Astrocyte (in vitro differentiated cells and primary cell): ENCODE measurements at regions not wholly inside any gene's neighbourhood (a gene's known extent, or its start where the extent isn't known, plus 50 kb on each side); places are given as distances from the start of the nearest gene placed in this dataset.

Source experiments
- DNase-seq: peaks from one replicate; pipeline ENCODE4 v3.0.0-alpha.2; 2010; ENCODE audit warnings: low read depth
- FAIRE-seq: peaks from 2 replicates; lab custom pipeline; 2011; peaks lifted over from hg19 to GRCh38; lab: Jason Lieb, UNC
- H2AFZ ChIP-seq: 2 replicates; pipeline ENCODE4 v1.6.0; 2012; ENCODE audit warnings: low read depth, low read length, inconsistent platforms
- H3K27ac ChIP-seq: 2 replicates; pipeline ENCODE4 v1.5.1; 2011; ENCODE audit warnings: low read depth, low read length, inconsistent platforms
- H3K27me3 ChIP-seq: 2 replicates; pipeline ENCODE4 v1.6.0; 2011; ENCODE audit warnings: low read length, inconsistent platforms; ENCODE audit not compliant: insufficient read depth
- H3K36me3 ChIP-seq: 2 replicates; pipeline ENCODE4 v1.5.1; 2011; ENCODE audit warnings: low read length, inconsistent platforms; ENCODE audit not compliant: insufficient read depth
- H3K4me1 ChIP-seq: 2 replicates; pipeline ENCODE4 v1.5.1; 2011; ENCODE audit warnings: low read length, inconsistent platforms; ENCODE audit not compliant: insufficient read depth
- H3K4me2 ChIP-seq: 2 replicates; pipeline ENCODE4 v1.6.0; 2012; ENCODE audit warnings: low read length, inconsistent platforms
- H3K4me3 ChIP-seq: 2 replicates; pipeline ENCODE4 v1.5.1; 2011; ENCODE audit warnings: low read depth, mild to moderate bottlenecking, low read length, inconsistent platforms; ENCODE audit not compliant: insufficient read depth
- H3K79me2 ChIP-seq: 2 replicates; pipeline ENCODE4 v1.6.0; 2012; ENCODE audit warnings: mild to moderate bottlenecking, low read length, inconsistent platforms; ENCODE audit not compliant: insufficient read depth
- H3K9ac ChIP-seq: 2 replicates; pipeline ENCODE4 v1.6.0; 2012; ENCODE audit warnings: mild to moderate bottlenecking, low read length, inconsistent platforms
- H3K9me3 ChIP-seq: 2 replicates; pipeline ENCODE4 v1.5.1; 2012; ENCODE audit warnings: low read depth, mild to moderate bottlenecking, low read length, inconsistent platforms; ENCODE audit not compliant: insufficient read depth
- H4K20me1 ChIP-seq: 2 replicates; pipeline ENCODE4 v1.6.0; 2012; ENCODE audit warnings: low read length, inconsistent platforms; ENCODE audit not compliant: insufficient read depth
- H3K27ac Mint-ChIP-seq: one replicate; pipeline ENCODE4 v1.8.0; 2021; ENCODE audit warnings: mild to moderate bottlenecking, mixed read lengths; ENCODE audit not compliant: unreplicated experiment
- H3K27me3 Mint-ChIP-seq: one replicate; pipeline ENCODE4 v1.8.0; 2021; ENCODE audit warnings: low read depth, mixed read lengths; ENCODE audit not compliant: unreplicated experiment
- H3K36me3 Mint-ChIP-seq: one replicate; pipeline ENCODE4 v1.8.0; 2021; ENCODE audit warnings: low read depth, mixed read lengths; ENCODE audit not compliant: unreplicated experiment
- H3K4me1 Mint-ChIP-seq: one replicate; pipeline ENCODE4 v1.8.0; 2021; ENCODE audit warnings: low read depth, mixed read lengths; ENCODE audit not compliant: unreplicated experiment
- H3K4me3 Mint-ChIP-seq: one replicate; pipeline ENCODE4 v1.8.0; 2021; ENCODE audit warnings: mild to moderate bottlenecking, moderate library complexity, mixed read lengths; ENCODE audit not compliant: unreplicated experiment
- H3K9me3 Mint-ChIP-seq: one replicate; pipeline ENCODE4 v1.8.0; 2021; ENCODE audit warnings: mild to moderate bottlenecking, mixed read lengths; ENCODE audit not compliant: unreplicated experiment
- CTCF ChIP-seq: IDR thresholded peaks from 2 replicates; pipeline ENCODE4 v1.5.1; 2011; ENCODE audit warnings: low read depth, mild to moderate bottlenecking, inconsistent platforms, low read length, moderate library complexity; ENCODE audit not compliant: insufficient read depth
- EZH2 ChIP-seq: IDR thresholded peaks from 2 replicates; pipeline ENCODE4 v1.6.1; 2012; ENCODE audit warnings: mild to moderate bottlenecking, low read length, inconsistent platforms; ENCODE audit not compliant: insufficient read depth

DNA sequence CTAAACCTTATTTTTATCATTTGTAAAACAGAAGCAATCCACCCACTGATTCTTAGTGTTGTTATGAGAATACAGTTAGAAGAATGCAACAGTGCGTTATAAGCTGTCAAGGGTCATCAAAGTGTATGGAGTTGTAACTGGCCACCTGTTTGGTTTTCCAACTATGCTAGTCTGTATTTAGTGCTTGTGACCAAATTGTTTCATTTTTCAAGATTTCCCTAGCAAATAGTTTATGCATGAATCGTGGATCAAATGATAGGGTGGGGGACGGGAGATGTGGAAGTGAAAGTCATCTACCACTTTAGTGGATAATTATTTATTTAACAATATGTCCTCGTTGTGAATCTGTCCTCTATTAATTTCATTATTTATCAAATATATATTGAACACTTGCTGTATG, 175.4 kb upstream of the HDDC2 start:
- Histone ChIP-seq H3K27me3 (no peaks in the 10 kb centered on the region), H3K36me3 (no peaks in the 10 kb centered on the region), H3K4me1 (no peaks in the 10 kb centered on the region), H4K20me1 (no peaks in the 10 kb centered on the region), H2AFZ (no peak overlapping the region), H3K4me3 (no peak overlapping the region), H3K27ac (no peak overlapping the region), H3K4me2 (no peak overlapping the region), H3K9me3 (no peaks in the 10 kb centered on the region), H3K79me2 (no peaks in the 10 kb centered on the region), H3K9ac (no peak overlapping the region)
- Mint-ChIP-seq H3K4me1 (peaks cover 5% of the 10 kb centered on the region), H3K27me3 (no peaks in the 10 kb centered on the region), H3K9me3 (no peaks in the 10 kb centered on the region), H3K36me3 (no peaks in the 10 kb centered on the region), H3K4me3 (no peak overlapping the region), H3K27ac (no peak overlapping the region)
- FAIRE-seq (no peak), DNase-seq (no peak)
- TF ChIP-seq CTCF (no peak), EZH2 (no peak)

DNA sequence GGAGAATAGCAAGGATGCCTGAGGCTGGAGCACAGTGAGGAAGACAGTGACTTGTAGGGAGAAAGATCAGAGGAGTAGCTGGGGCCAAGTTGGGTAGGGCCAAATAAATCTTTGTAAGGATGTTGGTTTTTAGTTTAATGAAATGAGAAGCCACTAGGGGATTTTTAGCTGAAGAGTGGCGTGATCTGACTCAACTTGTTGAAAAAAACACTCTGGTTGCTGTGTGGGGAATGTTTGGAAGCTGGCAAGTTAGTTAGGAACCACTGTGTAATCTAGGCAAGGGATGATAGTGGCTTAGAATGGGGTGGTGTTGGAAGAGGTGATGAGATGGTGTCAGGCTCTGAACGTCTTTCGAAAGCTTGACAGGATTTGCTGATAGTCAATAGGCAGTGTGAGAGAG, 176.1 kb upstream of the HDDC2 start:
- Mint-ChIP-seq H3K4me3 (no peak overlapping the region), H3K36me3 (no peaks in the 10 kb centered on the region), H3K9me3 (no peaks in the 10 kb centered on the region), H3K4me1 (peaks cover 5% of the 10 kb centered on the region), H3K27me3 (no peaks in the 10 kb centered on the region), H3K27ac (no peak overlapping the region)
- Histone ChIP-seq H2AFZ (no peak overlapping the region), H3K4me1 (no peaks in the 10 kb centered on the region), H3K79me2 (no peaks in the 10 kb centered on the region), H3K27me3 (no peaks in the 10 kb centered on the region), H3K9ac (no peak overlapping the region), H3K27ac (no peak overlapping the region), H3K9me3 (no peaks in the 10 kb centered on the region), H3K4me2 (no peak overlapping the region), H4K20me1 (no peaks in the 10 kb centered on the region), H3K36me3 (no peaks in the 10 kb centered on the region), H3K4me3 (no peak overlapping the region)
- no peak for DNase-seq
- TF ChIP-seq CTCF (no peak), EZH2 (no peak)
- FAIRE-seq, result no peak

DNA sequence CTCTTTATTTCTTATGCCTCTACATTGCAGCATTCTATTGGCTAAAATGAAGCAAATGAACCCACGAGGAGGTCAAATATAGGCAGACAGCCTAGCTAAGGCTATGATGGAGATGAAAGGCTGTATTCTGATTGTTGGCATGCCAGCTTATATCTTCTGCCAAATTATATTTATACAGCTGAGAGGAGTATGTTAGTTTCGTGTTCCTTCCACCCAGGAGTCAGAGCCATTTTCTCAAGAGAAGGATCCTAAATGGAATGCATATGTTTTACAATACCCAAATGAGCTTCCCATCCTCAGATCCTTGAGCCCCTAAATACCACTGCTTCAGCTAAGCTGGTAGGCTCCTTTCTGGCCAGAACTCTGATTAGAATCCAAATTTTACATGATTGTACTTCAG, 178.4 kb upstream of the HDDC2 start:
- TF ChIP-seq EZH2 (no peak), CTCF (no peak)
- Histone ChIP-seq H3K4me1 (no peaks in the 10 kb centered on the region), H3K4me3 (no peak overlapping the region), H3K9me3 (no peaks in the 10 kb centered on the region), H3K9ac (no peak overlapping the region), H3K79me2 (no peaks in the 10 kb centered on the region), H2AFZ (no peak overlapping the region), H3K36me3 (no peaks in the 10 kb centered on the region), H3K27me3 (no peaks in the 10 kb centered on the region), H3K27ac (no peak overlapping the region), H3K4me2 (no peak overlapping the region), H4K20me1 (no peaks in the 10 kb centered on the region)
- no peak overlapping the region for H3K27ac Mint-ChIP-seq
- no peak for FAIRE-seq
- peaks cover 4% of the 10 kb centered on the region for H3K4me1 Mint-ChIP-seq
- no peak overlapping the region for H3K4me3 Mint-ChIP-seq
- peaks cover 5% of the 10 kb centered on the region for H3K27me3 Mint-ChIP-seq
- H3K36me3 Mint-ChIP-seq, result no peaks in the 10 kb centered on the region
- no peak for DNase-seq
- H3K9me3 Mint-ChIP-seq, result no peaks in the 10 kb centered on the region
